GM12878 (cell line): ENCODE measurements at regions not wholly inside any gene's neighbourhood (a gene's known extent, or its start where the extent isn't known, plus 50 kb on each side); places are given as distances from the start of the nearest gene placed in this dataset.

Source experiments
- ATAC-seq: fragments of 200-7000 bp; cut with Tn5 transposase; 3 replicates; pipeline ENCODE4 v1.9.1; 2020; ENCODE audit warnings: mild to moderate bottlenecking, moderate library complexity
- BruUV-seq: library from RNA; stranded (reverse); fragments of 400-500 nt; replicated peaks from 2 replicates; lab custom pipeline; 2021; lab: Mats Ljungman, UMichigan
- CTCF ChIA-PET: fragments of 300-600 bp; sonication (Branson Sonifier 250); formaldehyde crosslinking; extraction: SDS; loops from one replicate; lab custom pipeline; 2021; ENCODE audit warnings: inconsistent platforms; lab: Yijun Ruan, JAX
- POLR2A ChIA-PET: fragments of 350-600 bp; formaldehyde crosslinking; extraction: SDS; loops from one replicate; lab custom pipeline; 2021; ENCODE audit warnings: inconsistent platforms; lab: Charles Lee
- RAD21 ChIA-PET: fragments of 300-600 bp; sonication (Branson Sonifier 250); formaldehyde crosslinking; loops from one replicate; lab custom pipeline; 2023; ENCODE audit warnings: antibody characterized with exemption; ENCODE audit not compliant: unreplicated experiment; lab: Charles Lee
- SMC1A ChIA-PET: fragments of 300-600 bp; sonication (Branson Sonifier 250); formaldehyde crosslinking; loops from one replicate; lab custom pipeline; 2023; ENCODE audit not compliant: unreplicated experiment, uncharacterized antibody; lab: Charles Lee
- DNase-seq: peaks from one replicate; pipeline ENCODE4 v3.0.0-alpha.2; 2011; ENCODE audit warnings: low read depth, low spot score
- FAIRE-seq: peaks from 3 replicates; lab custom pipeline; 2011; peaks lifted over from hg19 to GRCh38; lab: Jason Lieb, UNC
- H2AFZ ChIP-seq: 2 replicates; pipeline ENCODE4 v1.6.0; 2011; ENCODE audit warnings: low read depth, low read length, control low read depth; ENCODE audit not compliant: control insufficient read depth
- H3K27ac ChIP-seq: 2 replicates; pipeline ENCODE4 v1.5.1; 2011; ENCODE audit warnings: control low read depth; ENCODE audit not compliant: control insufficient read depth, insufficient read depth
- H3K27me3 ChIP-seq, 2 experiments: replicated peaks in 1 of 2; 2 replicates each; pipeline versions ENCODE4 v1.6.0 to v1.6.1; 2011; ENCODE audit warnings: low read length in 1 of 2; ENCODE audit not compliant: control insufficient read depth in 2 of 2, insufficient read depth in 2 of 2
- H3K36me3 ChIP-seq, 2 experiments: 2 replicates each; pipeline ENCODE4 v1.5.1; 2011; ENCODE audit warnings: low read length in 1 of 2; ENCODE audit not compliant: control insufficient read depth in 2 of 2, insufficient read depth in 2 of 2
- H3K4me1 ChIP-seq: 2 replicates; pipeline ENCODE4 v1.6.1; 2011; ENCODE audit warnings: mild to moderate bottlenecking, low read length, moderate library complexity, mixed read lengths; ENCODE audit not compliant: control insufficient read depth, insufficient read depth
- H3K4me2 ChIP-seq: 2 replicates; pipeline ENCODE4 v1.6.0; 2011; ENCODE audit warnings: control low read depth; ENCODE audit not compliant: control insufficient read depth, insufficient read depth
- H3K4me3 ChIP-seq: fragments of 200-600 bp; sonication (generic); 2 replicates; pipeline ENCODE4 v1.5.1; 2016
- H3K79me2 ChIP-seq: 2 replicates; pipeline ENCODE4 v1.6.0; 2011; ENCODE audit warnings: low read length; ENCODE audit not compliant: control insufficient read depth, insufficient read depth
- H3K9ac ChIP-seq: 2 replicates; pipeline ENCODE4 v1.8.0; 2011; ENCODE audit warnings: low read length, control low read depth, mixed read lengths; ENCODE audit not compliant: control insufficient read depth, insufficient read depth
- H3K9me3 ChIP-seq: replicated peaks from 3 replicates; pipeline ENCODE4 v1.5.1; 2011; ENCODE audit warnings: mild to moderate bottlenecking, low read length; ENCODE audit not compliant: control insufficient read depth, insufficient read depth
- H4K20me1 ChIP-seq: 2 replicates; pipeline ENCODE4 v1.6.0; 2011; ENCODE audit not compliant: control insufficient read depth, insufficient read depth
- CBX3 ChIP-seq: fragments of 200-600 bp; sonication (generic); IDR thresholded peaks from 2 replicates; pipeline ENCODE4 v1.6.1; 2016; ENCODE audit warnings: low read depth, borderline replicate concordance
- DPF2 ChIP-seq: fragments of 450-650 bp; IDR thresholded peaks from 2 replicates; pipeline ENCODE4 v1.6.1; 2017; ENCODE audit warnings: mild to moderate bottlenecking
- JUNB ChIP-seq: IDR thresholded peaks from 2 replicates; pipeline ENCODE4 v1.6.1; 2016; ENCODE audit warnings: antibody characterized with exemption, mild to moderate bottlenecking
- JUND ChIP-seq: IDR thresholded peaks from 2 replicates; pipeline ENCODE4 v1.6.1; 2012; ENCODE audit warnings: low read depth, mild to moderate bottlenecking, low read length, improper control_type of control experiment, moderate library complexity
- NKRF ChIP-seq: fragments of 450-650 bp; conservative IDR thresholded peaks from 2 replicates; pipeline ENCODE4 v1.6.1; 2017; ENCODE audit warnings: mild to moderate bottlenecking, moderate library complexity
- NR2C1 ChIP-seq: fragments of 450-650 bp; IDR thresholded peaks from 2 replicates; pipeline ENCODE4 v1.6.1; 2017; ENCODE audit warnings: antibody characterized with exemption, mild to moderate bottlenecking, moderate library complexity
- NR2C2 ChIP-seq: IDR thresholded peaks from 2 replicates; pipeline ENCODE4 v1.6.1; 2011; ENCODE audit warnings: borderline replicate concordance, low read depth; ENCODE audit not compliant: control insufficient read depth, insufficient read length
- PAX8 ChIP-seq: fragments of 450-650 bp; IDR thresholded peaks from 2 replicates; pipeline ENCODE4 v1.6.1; 2017; ENCODE audit warnings: mild to moderate bottlenecking, moderate library complexity
- POLR2A ChIP-seq: IDR thresholded peaks from 2 replicates; pipeline ENCODE4 v1.6.1; 2011; ENCODE audit warnings: low read depth, mild to moderate bottlenecking, low read length
- POU2F2 ChIP-seq: IDR thresholded peaks from 3 replicates; pipeline ENCODE4 v1.6.1; 2011; ENCODE audit warnings: low read depth, mild to moderate bottlenecking, low read length, borderline replicate concordance
- RUNX3 ChIP-seq: IDR thresholded peaks from 2 replicates; pipeline ENCODE4 v1.6.1; 2012; ENCODE audit warnings: low read length, inconsistent platforms
- SIX5 ChIP-seq: IDR thresholded peaks from 2 replicates; pipeline ENCODE4 v1.6.1; 2011; ENCODE audit warnings: mild to moderate bottlenecking, low read depth, low read length, moderate library complexity; ENCODE audit not compliant: severe bottlenecking
- SRF ChIP-seq, 2 experiments: IDR thresholded peaks; 2 replicates each; pipeline ENCODE4 v1.6.1; 2011; ENCODE audit warnings: low read depth in 2 of 2, low read length in 2 of 2, mild to moderate bottlenecking in 1 of 2, moderate library complexity in 1 of 2
- STAT1 ChIP-seq: fragments of 450-650 bp; conservative IDR thresholded peaks from 2 replicates; pipeline ENCODE4 v1.6.1; 2014; ENCODE audit warnings: antibody characterized with exemption, mild to moderate bottlenecking
- STAT3 ChIP-seq: IDR thresholded peaks from 2 replicates; pipeline ENCODE4 v1.6.1; 2011; ENCODE audit warnings: low read depth, low read length, improper control_type of control experiment
- ZNF687 ChIP-seq: fragments of 450-650 bp; IDR thresholded peaks from 2 replicates; pipeline ENCODE4 v1.6.1; 2017; ENCODE audit warnings: mild to moderate bottlenecking, moderate library complexity
- WGBS: methylation state at CpG from one replicate; pipeline ENCODE4 v1.1.6; 2016; ENCODE audit warnings: low lambda C conversion rate; ENCODE audit not compliant: insufficient replicate concordance, insufficient coverage; ENCODE audit errors: missing lambda C conversion rate; 5-methylcytosine and 5-hydroxymethylcytosine counted together
- in situ Hi-C: fragments of 300-500 bp; cut with MboI; formaldehyde crosslinking; loops from 9 replicates; pipeline ENCODE4 v1.14.3; 2018; ENCODE audit warnings: mixed read lengths
- intact Hi-C: fragments of 100-400 bp; cut with micrococcal nuclease; formaldehyde crosslinking; loops from one replicate; pipeline ENCODE4 v1.14.2; 2022; ENCODE audit not compliant: unreplicated experiment
- TF ChIP-seq, protein P1 (sequence below): IDR thresholded peaks from 2 replicates; pipeline ENCODE4 v1.6.1; 2011; ENCODE audit warnings: low read depth, low read length, improper control_type of control experiment, borderline replicate concordance
- TF ChIP-seq, protein P2 (sequence below): IDR thresholded peaks from 2 replicates; pipeline ENCODE4 v1.6.1; 2012; ENCODE audit warnings: low read depth, low read length, improper control_type of control experiment

GRCh38 chr22:46089426-46090035 lies 60.8 kb upstream of the PPARA start:
- POLR2A ChIA-PET, result no interaction called here
- WGBS, result 90% methylated on average over 23 of the region's 24 CpGs

More at GRCh38 chr22:46089426-46090035, 60.8 kb upstream of the PPARA start:
- no peaks in the 10 kb centered on the region for H3K9me3 ChIP-seq
- H3K79me2 ChIP-seq, result no peaks in the 10 kb centered on the region
- no peak overlapping the region for H3K27ac ChIP-seq
- H3K4me1 ChIP-seq, result no peaks in the 10 kb centered on the region
- no peak overlapping the region for H3K9ac ChIP-seq
- ATAC-seq (no peak), DNase-seq (no peak), FAIRE-seq (no peak)
- no peak overlapping the region for H2AFZ ChIP-seq
- no peak overlapping the region for H3K4me3 ChIP-seq
- no peaks in the 10 kb centered on the region for H4K20me1 ChIP-seq
- intact Hi-C loops, result no loop called here
- no peak overlapping the region for H3K4me2 ChIP-seq
- in situ Hi-C loops, result no loop called here
- no TSS peak for BruUV-seq
- ChIA-PET SMC1A (interaction anchor here (0.5 kb wide), 1 partner anchor 263 kb away, joined by 4 read pairs; no protein-coding TSS in a partner anchor), CTCF (interaction anchor here (1.0 kb wide), 1 partner anchor 27 kb away, joined by 3 read pairs; no protein-coding TSS in a partner anchor), RAD21 (interaction anchor here (0.6 kb wide), 1 partner anchor 515 kb away, joined by 3 read pairs; no protein-coding TSS in a partner anchor)
- TF ChIP-seq, protein P1, sequence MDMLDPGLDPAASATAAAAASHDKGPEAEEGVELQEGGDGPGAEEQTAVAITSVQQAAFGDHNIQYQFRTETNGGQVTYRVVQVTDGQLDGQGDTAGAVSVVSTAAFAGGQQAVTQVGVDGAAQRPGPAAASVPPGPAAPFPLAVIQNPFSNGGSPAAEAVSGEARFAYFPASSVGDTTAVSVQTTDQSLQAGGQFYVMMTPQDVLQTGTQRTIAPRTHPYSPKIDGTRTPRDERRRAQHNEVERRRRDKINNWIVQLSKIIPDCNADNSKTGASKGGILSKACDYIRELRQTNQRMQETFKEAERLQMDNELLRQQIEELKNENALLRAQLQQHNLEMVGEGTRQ, result no peak
- no peak for TF ChIP-seq POLR2A
- no peak for TF ChIP-seq JUNB
- no peak for TF ChIP-seq DPF2
- no peak for TF ChIP-seq PAX8
- TF ChIP-seq NR2C1, result no peak
- TF ChIP-seq SRF (IDR thresholded peaks at IDR 0.05; ENCODE audit: low read depth in 2 of 2, low read length in 2 of 2), result no peak
- no peak for TF ChIP-seq SIX5
- no peak for TF ChIP-seq JUND
- TF ChIP-seq CBX3, result no peak
- TF ChIP-seq POU2F2, result no peak
- no peak for TF ChIP-seq STAT1
- TF ChIP-seq NR2C2, result no peak
- no peak for TF ChIP-seq STAT3
- no peak for TF ChIP-seq NKRF
- TF ChIP-seq, protein P2, sequence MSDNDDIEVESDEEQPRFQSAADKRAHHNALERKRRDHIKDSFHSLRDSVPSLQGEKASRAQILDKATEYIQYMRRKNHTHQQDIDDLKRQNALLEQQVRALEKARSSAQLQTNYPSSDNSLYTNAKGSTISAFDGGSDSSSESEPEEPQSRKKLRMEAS, result no peak
- no peak for TF ChIP-seq ZNF687
- no peak for TF ChIP-seq RUNX3
- H3K27me3 ChIP-seq, result no peaks in the 10 kb centered on the region
- H3K36me3 ChIP-seq, result no peaks in the 10 kb centered on the region
